Thymus (tissue), 11 donors: ENCODE measurements at regions not wholly inside any gene's neighbourhood (a gene's known extent, or its start where the extent isn't known, plus 50 kb on each side); places are given as distances from the start of the nearest gene placed in this dataset.

ENCODE experiments used
- DNase-seq, 9 donors: peaks; one replicate each; pipeline ENCODE4 v3.0.0-alpha.2; 2013; ENCODE audit warnings: low spot score in 9 of 9, low read depth in 6 of 9, missing footprints in 1 of 9
- H3K27ac ChIP-seq, 2 donors: one replicate each; pipeline ENCODE4 v1.5.1; 2013; ENCODE audit warnings: control low read depth in 1 of 2, low read depth in 1 of 2, low read length in 1 of 2, mild to moderate bottlenecking in 1 of 2, moderate library complexity in 1 of 2
- H3K27me3 ChIP-seq, 2 donors: one replicate each; pipeline ENCODE4 v1.5.1; 2013; ENCODE audit warnings: low read length in 1 of 2; ENCODE audit not compliant: control insufficient read depth in 2 of 2, insufficient read depth in 1 of 2
- H3K36me3 ChIP-seq, 2 donors: one replicate each; pipeline ENCODE4 v1.5.1; 2013; ENCODE audit warnings: low read length in 1 of 2, mild to moderate bottlenecking in 1 of 2, moderate library complexity in 1 of 2; ENCODE audit not compliant: control insufficient read depth in 2 of 2, insufficient read depth in 2 of 2
- H3K4me1 ChIP-seq, 2 donors: one replicate each; pipeline ENCODE4 v1.5.1; 2013; ENCODE audit warnings: low read length in 2 of 2; ENCODE audit not compliant: control insufficient read depth in 2 of 2, insufficient read depth in 2 of 2
- H3K4me3 ChIP-seq, 2 donors: one replicate each; pipeline ENCODE4 v1.5.1; 2013; ENCODE audit warnings: low read length in 2 of 2, control low read depth in 1 of 2, mild to moderate bottlenecking in 1 of 2
- H3K9me3 ChIP-seq, 2 donors: one replicate each; pipeline ENCODE4 v1.5.1; 2013; ENCODE audit warnings: low read length in 1 of 2, mild to moderate bottlenecking in 1 of 2; ENCODE audit not compliant: control insufficient read depth in 2 of 2, insufficient read depth in 1 of 2
- WGBS: extraction: QIAGEN DNeasy Blood & Tissue Kit; methylation state at CpG from one replicate; pipeline ENCODE4 v1.1.7; 2013; 5-methylcytosine and 5-hydroxymethylcytosine counted together
- donor health status: healthy.

GRCh38 chr7:18191862-18192625 is 164.4 kb upstream of the PRPS1L1 start:
- Histone ChIP-seq H3K4me3 (no peak overlapping the region), H3K27me3 (no peaks in the 10 kb centered on the region), H3K9me3 (no peaks in the 10 kb centered on the region), H3K27ac (no peak overlapping the region), H3K36me3 (no peaks in the 10 kb centered on the region), H3K4me1 (no peaks in the 10 kb centered on the region)
- no peak for DNase-seq
- 97% methylated on average over 8 of the region's 8 CpGs for WGBS

GRCh38 chr7:18194616-18195015 is 167.0 kb upstream of the PRPS1L1 start:
- Histone ChIP-seq H3K4me3 (no peak overlapping the region), H3K36me3 (no peaks in the 10 kb centered on the region), H3K4me1 (no peaks in the 10 kb centered on the region), H3K9me3 (no peaks in the 10 kb centered on the region), H3K27ac (no peak overlapping the region), H3K27me3 (no peaks in the 10 kb centered on the region)
- DNase-seq, result no peak

GRCh38 chr7:18196638-18197037 is 169.0 kb upstream of the PRPS1L1 start:
- H3K27me3 ChIP-seq, result no peaks in the 10 kb centered on the region
- 97% methylated on average over 3 of the region's 3 CpGs for WGBS
- DNase-seq, result no peak
- no peaks in the 10 kb centered on the region for H3K4me1 ChIP-seq
- H3K4me3 ChIP-seq, result no peak overlapping the region
- no peaks in the 10 kb centered on the region for H3K9me3 ChIP-seq
- H3K36me3 ChIP-seq, result no peaks in the 10 kb centered on the region
- H3K27ac ChIP-seq, result no peak overlapping the region

DNA sequence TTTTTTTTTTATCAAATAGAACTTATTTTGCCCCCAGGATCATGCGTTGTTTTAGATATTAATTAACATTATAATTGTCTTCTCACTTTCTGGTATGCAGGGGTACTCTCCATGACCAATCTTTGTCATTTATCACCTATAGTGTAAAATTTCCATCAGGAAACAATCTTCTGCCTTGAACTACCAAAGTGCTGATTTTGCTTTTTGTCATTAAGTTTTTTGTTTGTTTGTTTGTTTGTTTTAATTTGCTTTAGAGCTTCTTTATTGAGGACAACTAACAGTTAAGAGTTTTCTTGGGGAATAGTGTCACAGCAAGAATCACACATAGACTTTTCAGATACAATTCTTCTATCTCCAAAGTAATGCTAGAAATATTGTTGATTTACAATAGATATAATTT is 171.2 kb upstream of the PRPS1L1 start:
- H3K27ac ChIP-seq, result no peak overlapping the region

DNA sequence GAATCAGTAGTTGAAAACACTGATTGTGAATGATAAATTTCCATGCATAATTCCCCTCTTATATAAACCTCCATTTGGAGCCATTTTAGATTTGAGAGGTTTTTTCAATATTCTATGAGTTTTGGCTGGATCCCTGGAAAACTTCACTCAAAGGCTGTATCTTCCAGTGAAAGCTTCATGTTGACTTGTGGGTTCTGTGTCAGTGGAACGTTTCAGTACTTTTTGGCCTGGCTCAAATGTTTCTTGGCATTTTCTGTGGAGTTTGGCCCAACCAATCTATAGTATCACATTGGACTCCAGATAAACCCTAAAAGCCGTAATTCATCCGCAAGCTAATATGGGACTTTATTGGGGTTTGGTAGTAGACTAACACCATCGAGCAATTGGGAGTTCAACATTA is 172.6 kb upstream of the PRPS1L1 start:
- Histone ChIP-seq H3K27me3 (no peaks in the 10 kb centered on the region), H3K9me3 (no peaks in the 10 kb centered on the region), H3K36me3 (no peaks in the 10 kb centered on the region), H3K4me1 (no peaks in the 10 kb centered on the region), H3K27ac (no peak overlapping the region), H3K4me3 (no peak overlapping the region)
- 73% methylated on average over 4 of the region's 4 CpGs for WGBS
- no peak for DNase-seq

More for the DNA sequence above, 171.2 kb upstream of the PRPS1L1 start:
- no peaks in the 10 kb centered on the region for H3K36me3 ChIP-seq
- no peaks in the 10 kb centered on the region for H3K4me1 ChIP-seq
- no peak for DNase-seq
- no peak overlapping the region for H3K4me3 ChIP-seq
- H3K9me3 ChIP-seq, result no peaks in the 10 kb centered on the region
- 100% methylated on average over 1 of the region's 1 CpG for WGBS
- no peaks in the 10 kb centered on the region for H3K27me3 ChIP-seq

- no peak for DNase-seq
- Histone ChIP-seq H3K9me3 (no peaks in the 10 kb centered on the region), H3K4me3 (no peak overlapping the region), H3K36me3 (no peaks in the 10 kb centered on the region), H3K27ac (no peak overlapping the region), H3K27me3 (no peaks in the 10 kb centered on the region), H3K4me1 (no peaks in the 10 kb centered on the region)
- 94% methylated on average over 8 of the region's 8 CpGs for WGBS
Measured at GRCh38 chr7:18200855-18201254, 173.2 kb upstream of the PRPS1L1 start.

GRCh38 chr7:18201350-18201749 is 173.7 kb upstream of the PRPS1L1 start:
- no peaks in the 10 kb centered on the region for H3K36me3 ChIP-seq
- no peaks in the 10 kb centered on the region for H3K4me1 ChIP-seq
- H3K4me3 ChIP-seq, result no peak overlapping the region
- no peaks in the 10 kb centered on the region for H3K9me3 ChIP-seq
- H3K27me3 ChIP-seq, result no peaks in the 10 kb centered on the region
- DNase-seq, result no peak
- no peak overlapping the region for H3K27ac ChIP-seq

DNA sequence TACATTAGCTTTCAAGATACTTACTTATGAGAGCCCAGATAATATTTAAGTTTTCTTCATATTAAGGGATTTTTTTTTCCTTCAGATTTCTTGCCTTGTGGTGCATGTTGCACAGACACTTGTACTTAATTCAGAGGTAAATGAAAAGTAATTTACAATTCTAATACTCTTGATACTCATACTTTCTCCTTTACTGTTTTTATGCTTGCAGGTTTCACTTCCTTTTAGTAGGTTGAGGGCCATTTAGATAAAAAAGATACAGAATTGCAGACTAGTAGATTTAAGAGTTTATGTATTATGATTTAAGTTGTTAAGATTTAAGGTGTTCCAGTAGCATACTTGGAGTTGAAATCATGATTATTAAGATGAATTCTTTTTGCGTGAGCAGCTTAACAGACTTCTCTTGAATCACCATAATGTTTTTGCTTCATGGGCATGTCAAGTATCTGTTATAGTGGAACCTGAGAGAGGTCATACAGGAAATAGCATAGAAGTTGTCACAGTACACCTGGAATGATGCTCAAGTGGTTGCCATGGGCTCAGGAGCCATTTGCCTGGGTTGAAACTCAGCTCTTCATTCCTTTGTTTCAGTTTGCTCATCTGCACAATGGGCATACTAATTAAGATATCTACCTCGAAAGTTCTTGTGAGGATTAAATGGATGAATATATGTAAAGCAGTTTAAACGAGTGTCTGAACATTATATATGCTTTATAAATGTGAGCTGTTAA is 174.8 kb upstream of the PRPS1L1 start:
- DNase-seq, result no peak
- 96% methylated on average over 3 of the region's 3 CpGs for WGBS
- Histone ChIP-seq H3K27ac (no peak overlapping the region), H3K27me3 (no peaks in the 10 kb centered on the region), H3K36me3 (no peaks in the 10 kb centered on the region), H3K4me3 (no peak overlapping the region), H3K9me3 (no peaks in the 10 kb centered on the region), H3K4me1 (no peaks in the 10 kb centered on the region)

- Histone ChIP-seq H3K9me3 (no peaks in the 10 kb centered on the region), H3K4me3 (no peak overlapping the region), H3K36me3 (no peaks in the 10 kb centered on the region), H3K4me1 (no peaks in the 10 kb centered on the region), H3K27ac (no peak overlapping the region), H3K27me3 (no peaks in the 10 kb centered on the region)
- no peak for DNase-seq
- WGBS, result 98% methylated on average over 1 of the region's 1 CpG
Measured at GRCh38 chr7:18206331-18206730, 178.7 kb upstream of the PRPS1L1 start.
